ENCODE measurements at regions not wholly inside any gene's neighbourhood (a gene's known extent, or its start where the extent isn't known, plus 50 kb on each side); places are given as distances from the start of the nearest gene placed in this dataset.

DNA sequence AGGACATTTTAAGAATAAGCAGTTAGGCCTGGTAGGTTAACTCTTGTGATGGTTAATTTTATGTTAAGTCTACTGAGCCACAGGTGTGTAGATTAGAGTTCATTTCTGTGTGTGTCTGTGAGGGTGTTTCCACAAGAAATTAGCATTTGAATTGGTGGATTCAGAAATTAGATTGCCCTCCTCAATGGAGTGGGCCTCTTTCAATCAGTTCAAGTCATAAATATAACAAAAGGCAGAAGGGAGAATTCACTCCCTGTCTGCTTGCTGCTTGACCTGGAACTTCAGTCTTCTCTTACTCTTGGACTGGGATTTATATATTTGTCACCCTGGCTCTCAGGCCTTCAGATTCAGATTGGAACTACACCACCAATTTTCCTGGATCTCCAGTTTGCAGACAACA, 55.3 kb upstream of the POM121L12 start:
- DNase-seq: no peak

- DNase-seq: no peak
Measured at GRCh38 chr7:52973126-52973525, 62.3 kb upstream of the POM121L12 start.

DNA sequence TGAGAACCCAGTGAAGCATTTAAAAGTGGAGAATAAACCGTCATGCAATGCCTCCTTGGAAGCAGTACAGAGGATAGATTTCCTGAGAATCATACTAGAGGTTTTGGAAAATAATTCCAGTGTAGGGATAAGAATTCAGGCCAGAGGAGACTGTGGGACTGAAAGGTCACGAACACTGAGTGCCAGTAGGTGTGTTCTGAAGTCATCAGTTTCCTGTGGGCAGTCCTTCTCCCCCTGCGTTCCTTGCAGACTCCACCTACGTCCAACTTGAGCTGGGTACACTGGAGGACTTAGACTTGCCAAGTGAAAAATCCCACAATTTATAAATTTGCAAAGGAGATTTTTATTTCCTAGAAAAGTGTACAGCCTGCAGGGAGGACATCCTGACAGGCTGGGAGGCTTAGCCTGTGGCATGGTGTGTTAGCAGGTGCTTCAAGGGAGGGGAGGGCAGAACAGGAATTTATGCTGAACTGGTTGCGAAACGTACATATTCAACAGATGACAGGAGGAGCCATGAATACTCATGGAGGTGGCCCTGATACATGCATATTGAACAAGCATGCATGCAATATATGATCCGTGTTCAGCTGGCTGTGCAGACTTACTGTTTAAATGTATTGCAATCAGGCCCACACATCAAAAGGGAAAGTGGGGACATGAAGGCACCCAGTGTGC, 72.9 kb upstream of the POM121L12 start:
- no peak for DNase-seq

DNA sequence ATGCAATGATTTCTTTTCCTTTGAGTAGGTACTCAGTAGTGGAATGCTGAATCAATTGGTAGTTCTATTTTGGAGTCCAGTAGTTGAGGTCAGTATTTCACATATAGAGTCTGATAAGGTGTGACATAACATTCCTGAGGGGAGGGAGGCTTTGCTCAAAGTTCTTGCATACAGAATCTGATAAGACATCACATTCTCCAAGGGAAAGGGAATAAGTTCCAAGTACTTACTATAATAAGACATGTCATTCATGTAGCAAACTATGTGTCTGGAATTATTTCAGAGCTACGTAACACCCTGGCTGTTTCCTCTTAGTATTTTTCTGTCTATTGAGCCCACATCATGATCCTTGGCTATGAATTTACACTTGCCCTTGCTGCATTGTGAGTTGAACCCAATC, 74.3 kb upstream of the POM121L12 start:
- DNase-seq: no peak

DNA sequence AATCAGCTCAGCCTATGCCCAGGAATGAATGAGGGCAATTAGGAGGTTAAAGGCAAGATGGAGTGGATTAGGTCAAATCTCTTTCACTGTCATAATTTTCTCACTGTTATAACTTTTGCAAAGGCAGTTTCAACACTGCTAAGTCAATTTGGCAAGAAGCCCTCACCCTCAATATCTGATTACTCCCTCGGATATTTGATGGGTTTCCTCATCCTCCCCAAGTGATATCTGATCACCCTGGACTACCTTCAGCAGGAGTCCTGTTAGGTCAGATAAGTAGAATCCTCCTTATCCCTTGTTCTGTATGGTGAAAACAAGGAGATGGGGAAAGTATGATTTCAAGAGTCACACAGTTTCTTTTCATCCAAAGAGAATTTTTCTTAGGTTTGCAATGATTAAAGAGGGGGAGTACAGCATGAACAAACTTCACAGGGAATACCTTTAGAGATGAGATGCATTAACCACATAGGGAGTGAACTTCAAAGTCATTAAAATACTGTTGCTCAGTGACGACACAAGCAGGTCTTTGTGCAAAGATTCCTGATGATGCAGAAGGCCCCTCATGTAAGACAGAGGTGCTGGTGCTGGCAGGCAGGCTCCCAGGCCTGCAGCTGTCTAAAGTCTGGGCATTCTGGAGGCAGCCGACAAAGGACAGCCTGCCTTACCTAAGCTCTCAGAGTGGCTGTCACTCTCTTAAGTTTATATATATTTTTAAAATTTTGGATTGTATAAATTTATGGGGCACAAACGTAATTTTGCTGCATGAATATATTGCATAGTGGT, 75.4 kb upstream of the POM121L12 start:
- DNase-seq: no peak

DNA sequence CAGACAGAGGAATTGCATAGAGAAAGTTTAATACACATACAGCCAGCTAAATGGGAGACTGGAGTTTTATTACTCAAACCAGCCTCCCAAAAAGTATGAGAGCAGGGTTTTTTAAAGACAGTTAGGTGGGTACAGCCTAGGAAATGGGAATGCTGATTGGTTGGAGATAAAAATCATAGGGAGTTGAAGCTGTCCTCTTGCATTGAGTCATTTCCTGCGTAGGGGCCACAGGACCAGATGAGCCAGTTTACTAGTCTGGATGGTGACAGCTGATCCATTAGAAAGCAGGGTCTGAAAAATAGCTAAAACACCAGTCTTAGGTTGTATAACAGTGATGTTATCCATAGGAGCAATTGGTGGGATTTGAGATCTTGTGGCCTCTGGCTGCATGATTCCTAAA, 76.1 kb upstream of the POM121L12 start:
- no peak for DNase-seq

GRCh38 chr7:52958621-52959140, 76.8 kb upstream of the POM121L12 start:
- DNase-seq: no peak

- no peak for DNase-seq
Measured at GRCh38 chr7:52956379-52956915, 79.0 kb upstream of the POM121L12 start.

DNA sequence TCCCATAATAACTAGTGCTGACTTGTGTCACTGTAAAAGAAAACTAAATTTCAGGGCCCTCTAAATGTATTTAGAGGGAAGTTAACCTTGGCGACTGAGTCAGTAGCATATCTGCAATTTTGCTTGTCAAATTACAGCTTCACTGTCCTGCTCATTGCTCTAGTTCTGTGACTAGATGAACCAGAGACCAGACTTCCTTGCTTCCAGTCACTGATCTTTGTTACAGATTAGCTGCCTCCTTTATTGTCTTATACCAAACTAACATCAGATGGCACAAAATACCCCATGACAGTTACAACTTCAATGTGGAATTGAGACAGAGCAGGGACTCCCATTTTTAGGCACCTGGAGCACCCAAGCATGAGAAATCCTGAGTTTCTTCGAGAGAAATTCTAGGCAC, 79.9 kb upstream of the POM121L12 start:
- no peak for DNase-seq

- no peak for DNase-seq
Measured at GRCh38 chr7:52944921-52945320, 90.5 kb upstream of the POM121L12 start.

DNA sequence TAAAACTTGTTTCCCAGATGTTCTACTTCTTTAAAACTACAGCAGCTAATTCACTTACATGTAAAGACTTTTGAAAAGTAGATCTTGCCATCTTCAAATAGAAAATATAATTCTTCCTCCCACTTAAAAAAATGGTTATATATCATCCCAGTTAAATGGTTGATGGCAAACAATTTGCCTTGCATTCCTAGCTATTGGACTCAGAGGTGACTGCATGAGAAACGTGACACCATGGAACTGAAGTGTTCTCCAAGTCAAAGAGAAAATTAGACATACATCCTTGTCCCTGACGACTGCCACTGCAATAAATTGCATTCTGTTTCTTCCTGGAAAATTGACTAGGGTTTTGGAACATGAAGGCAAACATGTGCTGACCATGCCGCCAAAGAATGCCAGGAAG, 95.0 kb upstream of the POM121L12 start:
- DNase-seq: no peak

GRCh38 chr7:52938455-52939133, 96.8 kb upstream of the POM121L12 start:
- DNase-seq: no peak

GRCh38 chr7:52936750-52937149, 98.7 kb upstream of the POM121L12 start:
- no peak for DNase-seq

DNA sequence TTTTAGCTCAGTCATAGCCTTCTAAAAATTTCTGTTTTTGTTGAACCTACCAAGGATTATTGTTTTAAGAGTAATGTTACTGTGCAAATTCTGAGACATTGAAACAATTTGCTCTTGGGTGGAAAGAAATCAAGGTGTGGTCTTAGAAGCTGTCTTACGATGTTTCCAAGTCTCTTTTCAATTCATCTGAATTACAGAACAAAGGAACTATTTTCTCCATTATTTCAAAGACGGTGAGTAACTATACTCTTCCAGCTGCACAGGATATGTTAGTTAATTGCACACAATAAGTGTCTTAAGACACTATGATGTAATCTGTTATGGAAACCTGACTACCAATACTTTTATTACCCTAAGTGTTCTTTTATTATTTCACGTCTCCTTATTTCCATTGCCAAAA, 106.8 kb upstream of the POM121L12 start:
- no peak for DNase-seq

DNA sequence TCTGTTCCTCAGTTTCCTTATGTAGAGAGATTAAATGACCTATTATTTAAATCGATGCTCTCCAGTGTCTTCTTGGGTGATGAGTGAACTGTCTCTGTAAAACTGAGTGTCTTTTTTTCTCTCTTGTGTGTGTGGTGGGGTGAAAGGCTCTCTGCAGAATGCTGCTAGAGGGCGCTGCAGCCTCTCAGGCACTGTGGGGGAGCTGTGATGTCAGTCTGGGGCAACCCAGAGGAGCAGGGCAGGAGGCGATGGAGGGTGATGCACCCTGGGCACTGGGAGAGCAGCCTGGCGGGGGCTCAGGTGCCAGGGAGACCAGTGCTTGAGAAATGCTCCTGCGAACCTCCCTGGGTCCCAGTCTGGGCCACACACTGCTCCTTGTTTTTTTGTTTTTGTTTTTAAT, 110.1 kb upstream of the POM121L12 start:
- no peak for DNase-seq

GRCh38 chr7:52920977-52921376, 114.5 kb upstream of the POM121L12 start:
- no peak for DNase-seq

- no peak for DNase-seq
Measured at GRCh38 chr7:52917982-52918578, 117.4 kb upstream of the POM121L12 start.

DNA sequence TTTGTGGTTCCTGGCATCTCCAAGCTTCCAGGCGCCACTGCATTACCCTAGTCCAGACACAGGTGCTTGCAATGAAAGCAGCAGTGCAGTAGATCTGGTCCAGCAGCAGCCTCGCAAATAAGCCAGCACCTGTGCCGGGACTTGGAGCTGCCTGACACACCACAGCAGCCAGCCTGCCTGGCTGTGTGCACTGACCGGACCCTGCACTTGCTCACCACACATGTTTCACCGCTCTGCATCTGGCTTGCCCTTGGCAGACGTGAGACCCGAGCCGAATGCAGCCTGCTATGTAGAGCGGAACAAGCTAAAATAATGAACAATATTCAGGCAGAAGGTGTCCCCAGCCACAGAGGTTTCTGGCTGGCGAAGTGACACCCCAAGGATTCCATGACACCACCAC, 123.6 kb upstream of the POM121L12 start:
- no peak for DNase-seq

DNA sequence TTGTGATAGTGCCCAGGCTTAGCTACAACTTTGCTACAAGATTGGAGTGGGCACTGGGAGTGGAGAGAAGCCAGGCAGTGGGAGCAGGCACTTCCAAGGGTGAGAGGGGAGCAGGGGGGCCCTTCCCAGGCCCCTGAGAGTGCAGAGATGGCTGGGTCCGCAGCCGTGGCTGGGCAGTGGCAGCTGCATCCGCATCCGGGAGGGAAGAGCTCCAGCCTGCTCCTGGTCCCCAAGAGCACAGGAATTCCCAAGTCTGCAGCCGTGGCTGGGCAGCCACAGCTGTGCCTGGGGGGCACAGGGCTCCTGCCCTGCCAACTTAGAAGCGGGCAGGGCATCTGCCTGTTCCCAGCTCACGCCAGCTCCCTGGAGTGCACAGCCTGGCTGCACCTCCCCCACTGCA, 124.1 kb upstream of the POM121L12 start:
- DNase-seq: no peak

DNA sequence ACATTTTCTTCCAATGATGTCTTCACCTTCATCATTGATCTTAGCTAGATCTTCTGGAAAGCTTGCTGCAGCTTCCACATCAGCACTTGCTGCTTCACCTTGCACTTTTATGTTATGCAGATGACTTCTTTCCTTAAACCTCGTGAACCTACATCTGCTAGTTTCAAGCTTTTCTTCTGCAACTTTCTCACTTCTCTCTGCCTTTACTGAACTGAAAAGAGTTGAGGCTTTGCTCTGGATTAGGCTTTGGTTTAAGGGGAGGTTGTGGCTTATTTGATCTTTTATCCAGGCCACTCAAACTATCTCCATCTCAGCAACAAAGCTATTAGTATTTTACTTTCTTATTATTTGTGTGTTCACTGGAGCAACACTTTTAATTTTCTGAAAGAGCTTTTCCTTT, 125.5 kb upstream of the POM121L12 start:
- no peak for DNase-seq

DNA sequence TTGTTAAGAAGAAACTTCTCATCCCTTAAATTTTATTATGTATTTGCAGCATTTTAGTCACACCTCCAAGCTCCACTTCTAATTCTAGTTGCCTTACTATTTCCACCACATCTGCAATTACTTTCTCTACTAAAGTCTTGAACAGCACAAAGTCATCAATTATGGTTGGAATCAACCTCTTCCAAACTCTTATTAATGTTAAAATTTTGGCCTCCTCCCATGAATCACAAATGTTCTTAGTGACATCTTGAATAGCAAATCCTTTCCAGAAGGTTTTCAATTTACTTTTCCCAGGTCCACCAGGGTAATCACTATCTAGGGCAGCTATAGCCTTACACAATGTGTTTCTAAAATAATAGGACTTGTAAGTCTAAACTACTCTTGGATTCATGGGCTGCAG, 126.3 kb upstream of the POM121L12 start:
- no peak for DNase-seq

DNA sequence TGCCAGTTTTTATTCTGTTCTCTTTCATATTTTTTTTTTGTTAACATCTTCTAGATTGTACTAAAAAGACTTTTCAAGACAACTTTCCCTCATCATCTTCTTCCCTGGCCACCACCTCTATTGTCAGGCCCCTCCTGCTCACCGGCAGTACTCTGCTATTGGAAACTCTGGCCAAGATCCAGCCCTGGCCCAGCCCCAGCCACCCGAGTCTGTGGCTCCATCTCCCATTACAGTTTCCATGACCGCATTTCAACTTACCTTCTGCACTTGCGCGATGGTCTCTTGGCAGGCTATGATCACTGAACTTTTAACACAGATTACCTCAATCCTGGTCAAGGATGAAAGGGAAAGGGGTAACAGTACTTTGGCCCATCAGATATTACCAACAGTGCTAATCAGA, 137.7 kb upstream of the POM121L12 start:
- peak; percentile 4 for DNase-seq

- DNase-seq: no peak
Measured at GRCh38 chr7:52897288-52897687, 138.1 kb upstream of the POM121L12 start.

Measured in NCI-H2029 treated with DMSO at 0.1 percent for 48 hours (cell line).